Epithelial cell of esophagus (primary cell): ENCODE measurements at regions not wholly inside any gene's neighbourhood (a gene's known extent, or its start where the extent isn't known, plus 50 kb on each side); places are given as distances from the start of the nearest gene placed in this dataset.
"Not testable (repeated sequence)": the region's sequence is repeated elsewhere in the genome, so short reads cannot be mapped to it uniquely, and the experiment has no call there.

Experiments used
- DNase-seq: peaks from one replicate; pipeline ENCODE4 v3.0.0; 2010; ENCODE audit warnings: low read depth
- H3K4me3 ChIP-seq: 2 replicates; pipeline ENCODE4 v1.5.1; 2011; ENCODE audit warnings: mild to moderate bottlenecking, low read length, control low read depth
- CTCF ChIP-seq: IDR thresholded peaks from 2 replicates; pipeline ENCODE4 v1.5.1; 2011; ENCODE audit warnings: low read depth, mild to moderate bottlenecking, low read length, control low read depth, inconsistent platforms; ENCODE audit not compliant: insufficient read depth; ENCODE audit errors: missing control alignments

- no peak for TF ChIP-seq CTCF
- no peak for DNase-seq
- no peak overlapping the region for H3K4me3 ChIP-seq
Observed at GRCh38 chr12:131266591-131267467, 313.1 kb downstream of the ADGRD1 start.

GRCh38 chr12:131267576-131267975 is 313.9 kb downstream of the ADGRD1 start:
- TF ChIP-seq CTCF = no peak
- H3K4me3 ChIP-seq = no peak overlapping the region
- no peak for DNase-seq

GRCh38 chr12:131268123-131268522 is 314.4 kb downstream of the ADGRD1 start:
- DNase-seq, H3K4me3 ChIP-seq: not testable (repeated sequence)

DNA sequence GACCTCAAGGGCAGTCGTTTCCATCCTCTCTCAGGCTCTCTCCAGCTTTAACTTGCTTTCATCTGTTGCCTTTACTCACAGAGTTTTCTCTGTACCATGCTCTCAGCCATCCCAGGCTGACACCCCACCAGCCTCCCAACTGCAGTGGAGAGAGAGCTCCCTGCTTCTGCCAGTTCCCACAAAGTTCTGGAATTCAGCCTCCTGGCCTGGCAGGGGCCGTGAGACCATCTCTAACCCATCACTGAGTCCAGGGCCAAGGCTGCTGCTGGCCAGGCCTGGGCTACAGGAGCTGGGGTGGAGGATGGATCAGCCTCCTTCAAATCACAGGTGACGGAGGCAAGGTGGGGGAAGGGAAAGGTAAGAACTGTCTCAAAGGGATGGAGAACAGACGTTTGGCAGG is 314.9 kb downstream of the ADGRD1 start:
- H3K4me3 ChIP-seq, DNase-seq: not testable (repeated sequence)

DNA sequence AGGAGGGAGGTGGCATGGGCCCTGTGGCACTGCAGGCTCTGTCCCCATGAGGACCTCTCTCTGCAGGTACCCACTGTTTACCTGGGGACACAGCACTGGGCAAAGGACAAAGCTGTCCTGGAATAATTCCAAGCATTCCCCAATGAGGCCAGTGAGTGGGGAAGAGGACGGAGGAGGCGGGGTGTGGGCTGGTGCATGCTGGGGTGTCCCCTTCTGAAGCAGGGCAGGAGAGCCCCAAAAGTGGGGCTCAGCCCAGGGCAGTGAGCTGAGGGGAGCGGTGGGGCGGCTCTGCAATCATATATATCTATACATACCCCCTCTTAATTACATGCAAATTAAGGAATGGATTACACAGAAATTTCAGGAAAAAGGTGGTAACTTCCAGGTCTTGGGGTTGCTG is 315.8 kb downstream of the ADGRD1 start:
- no peak for DNase-seq
- no peak overlapping the region for H3K4me3 ChIP-seq
- no peak for TF ChIP-seq CTCF

- not testable (repeated sequence) for H3K4me3 ChIP-seq, DNase-seq
Observed at GRCh38 chr12:131269977-131270376, 316.3 kb downstream of the ADGRD1 start.

DNA sequence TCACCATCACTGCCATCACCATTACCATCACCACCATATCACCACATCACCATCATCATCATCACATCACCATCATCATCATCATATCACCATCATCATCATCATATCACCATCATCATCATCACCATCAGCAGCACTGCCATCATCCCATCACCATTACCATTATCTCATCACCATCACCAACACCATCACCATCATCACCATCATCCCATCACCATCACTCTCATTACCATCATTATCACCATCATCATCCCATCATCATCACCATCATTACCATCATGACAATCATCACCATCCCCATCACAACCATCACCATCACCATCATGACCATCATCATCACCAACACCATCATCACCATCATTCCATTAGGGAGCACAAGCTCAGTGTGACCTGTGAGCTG is 318.0 kb downstream of the ADGRD1 start:
- no peak overlapping the region for H3K4me3 ChIP-seq
- no peak for DNase-seq
- TF ChIP-seq CTCF = no peak

DNA sequence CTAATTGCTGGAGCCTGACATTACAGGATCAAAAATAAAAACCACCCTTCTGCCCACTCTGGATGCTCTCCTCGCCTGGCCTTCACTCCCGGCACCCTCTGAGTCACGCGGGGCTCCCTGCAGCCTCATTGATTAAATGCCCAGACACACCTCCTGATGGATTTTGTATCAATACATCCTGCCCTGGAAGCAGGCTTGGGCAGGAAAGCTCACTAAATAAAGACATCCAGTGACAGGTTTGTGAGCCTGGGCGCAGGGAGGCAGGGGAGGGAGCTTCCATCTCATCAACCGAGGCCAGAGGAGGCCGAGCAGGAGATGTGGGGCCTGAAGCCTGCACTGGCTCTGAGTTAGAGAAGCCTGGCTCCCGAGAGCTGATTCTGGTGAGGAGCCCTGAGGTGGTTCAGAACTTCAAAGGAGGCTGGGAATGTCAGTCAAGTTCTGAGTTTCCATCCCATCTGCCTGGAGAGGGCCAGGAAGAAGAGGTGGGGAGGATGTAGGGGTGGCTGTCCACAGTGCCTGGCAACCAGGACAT is 318.6 kb downstream of the ADGRD1 start:
- not testable (repeated sequence) for DNase-seq

GRCh38 chr12:131273291-131273845 is 319.7 kb downstream of the ADGRD1 start:
- H3K4me3 ChIP-seq = no peak overlapping the region
- no peak for DNase-seq
- TF ChIP-seq CTCF = no peak

More for the DNA sequence above, 318.6 kb downstream of the ADGRD1 start:
- not testable (repeated sequence) for H3K4me3 ChIP-seq
